H1 (cell line): ENCODE measurements at regions not wholly inside any gene's neighbourhood (a gene's known extent, or its start where the extent isn't known, plus 50 kb on each side); places are given as distances from the start of the nearest gene placed in this dataset.

Experiments
- BACH1 ChIP-seq: IDR thresholded peaks from 2 replicates; pipeline ENCODE4 v1.6.1; 2012; ENCODE audit warnings: low read length, improper control_type of control experiment
- BRCA1 ChIP-seq: IDR thresholded peaks from 2 replicates; pipeline ENCODE4 v1.6.1; 2012; ENCODE audit warnings: low read depth, low read length, improper control_type of control experiment
- CBX5 ChIP-seq: fragments of 300-800, 300-1000 bp; sonication (generic); IDR thresholded peaks from 2 replicates; pipeline ENCODE4 v1.7.1; 2016; ENCODE audit warnings: antibody characterized with exemption, low read length, low read depth
- EP300 ChIP-seq, 2 experiments: IDR thresholded peaks; 1 replicate in 1 of 2; 2 replicates in 1 of 2; pipeline ENCODE4 v1.6.1; 2011 to 2012; ENCODE audit warnings: low read depth in 2 of 2, low read length in 2 of 2, mild to moderate bottlenecking in 2 of 2, borderline replicate concordance in 1 of 2, inconsistent platforms in 1 of 2, moderate library complexity in 1 of 2
- EZH2 ChIP-seq: fragments of 200-600 bp; sonication (generic); IDR thresholded peaks from 2 replicates; pipeline ENCODE4 v1.7.1; 2012; ENCODE audit warnings: low read depth, mild to moderate bottlenecking, moderate library complexity, low read length, inconsistent platforms; ENCODE audit not compliant: severe bottlenecking
- FOSL1 ChIP-seq: IDR thresholded peaks from 2 replicates; pipeline ENCODE4 v1.6.1; 2011; ENCODE audit warnings: mild to moderate bottlenecking, low read depth, low read length, moderate library complexity; ENCODE audit not compliant: insufficient read depth
- HDAC2 ChIP-seq, 2 experiments: fragments of 300-600 bp in 1 of 2; sonication (generic) in 1 of 2; IDR thresholded peaks; 2 replicates each; pipeline ENCODE4 v1.6.1; 2011 to 2012; ENCODE audit warnings: low read depth in 2 of 2, low read length in 2 of 2, mild to moderate bottlenecking in 2 of 2, moderate library complexity in 2 of 2, borderline replicate concordance in 1 of 2, inconsistent platforms in 1 of 2
- JUND ChIP-seq: IDR thresholded peaks from 2 replicates; pipeline ENCODE4 v1.6.1; 2011; ENCODE audit warnings: mild to moderate bottlenecking, improper control_type of control experiment, low read length
- KDM4A ChIP-seq: IDR thresholded peaks from one replicate; pipeline ENCODE4 v1.7.1; 2012; ENCODE audit warnings: low read depth, mild to moderate bottlenecking, moderate library complexity, low read length, inconsistent platforms; ENCODE audit not compliant: severe bottlenecking
- NRF1 ChIP-seq: IDR thresholded peaks from 2 replicates; pipeline ENCODE4 v1.6.1; 2011; ENCODE audit warnings: mild to moderate bottlenecking, low read depth, low read length, improper control_type of control experiment
- RAD21 ChIP-seq, 2 experiments: IDR thresholded peaks in 1 of 2; conservative IDR thresholded peaks in 1 of 2; 2 replicates each; pipeline ENCODE4 v1.6.1; 2011; ENCODE audit warnings: low read depth in 2 of 2, low read length in 2 of 2, improper control_type of control experiment in 1 of 2, inconsistent platforms in 1 of 2, mild to moderate bottlenecking in 1 of 2, moderate library complexity in 1 of 2
- RNF2 ChIP-seq: fragments of 200-900, 300-1000 bp; sonication (generic); IDR thresholded peaks from 2 replicates; pipeline ENCODE4 v1.7.1; 2016; ENCODE audit warnings: borderline replicate concordance, low read depth, mild to moderate bottlenecking, antibody characterized with exemption, low read length; ENCODE audit not compliant: poor library complexity, severe bottlenecking; ENCODE audit errors: missing control alignments
- RXRA ChIP-seq: IDR thresholded peaks from 2 replicates; pipeline ENCODE4 v1.6.1; 2011; ENCODE audit warnings: low read depth, mild to moderate bottlenecking, low read length, moderate library complexity; ENCODE audit not compliant: insufficient read depth
- SAP30 ChIP-seq: fragments of 300-600 bp; sonication (generic); IDR thresholded peaks from 2 replicates; pipeline ENCODE4 v1.7.1; 2012; ENCODE audit warnings: low read length, moderate library complexity, mild to moderate bottlenecking, inconsistent platforms; ENCODE audit not compliant: insufficient read depth, insufficient replicate concordance
- SP1 ChIP-seq: IDR thresholded peaks from 2 replicates; pipeline ENCODE4 v1.6.1; 2011; ENCODE audit warnings: low read depth, low read length
- SP2 ChIP-seq: IDR thresholded peaks from 2 replicates; pipeline ENCODE4 v1.6.1; 2012; ENCODE audit warnings: mild to moderate bottlenecking, low read length, inconsistent platforms
- SP4 ChIP-seq: IDR thresholded peaks from 2 replicates; pipeline ENCODE4 v1.6.1; 2012; ENCODE audit warnings: low read length, inconsistent platforms
- SRF ChIP-seq: IDR thresholded peaks from 2 replicates; pipeline ENCODE4 v1.6.1; 2011; ENCODE audit warnings: mild to moderate bottlenecking, low read depth, low read length, moderate library complexity
- SUZ12 ChIP-seq: fragments of 200-600 bp; sonication (generic); IDR thresholded peaks from 2 replicates; pipeline ENCODE4 v1.6.1; 2012; ENCODE audit warnings: mild to moderate bottlenecking, inconsistent platforms, low read length, moderate library complexity, mixed read lengths
- TAF1 ChIP-seq: IDR thresholded peaks from 2 replicates; pipeline ENCODE4 v1.6.1; 2011; ENCODE audit warnings: mild to moderate bottlenecking, low read depth, low read length
- TF ChIP-seq, protein P1 (sequence below): IDR thresholded peaks from 2 replicates; pipeline ENCODE4 v1.6.1; 2012; ENCODE audit warnings: low read length, inconsistent platforms
- TF ChIP-seq, protein P2 (sequence below): IDR thresholded peaks from 2 replicates; pipeline ENCODE4 v1.6.1; 2012; ENCODE audit warnings: inconsistent platforms

DNA sequence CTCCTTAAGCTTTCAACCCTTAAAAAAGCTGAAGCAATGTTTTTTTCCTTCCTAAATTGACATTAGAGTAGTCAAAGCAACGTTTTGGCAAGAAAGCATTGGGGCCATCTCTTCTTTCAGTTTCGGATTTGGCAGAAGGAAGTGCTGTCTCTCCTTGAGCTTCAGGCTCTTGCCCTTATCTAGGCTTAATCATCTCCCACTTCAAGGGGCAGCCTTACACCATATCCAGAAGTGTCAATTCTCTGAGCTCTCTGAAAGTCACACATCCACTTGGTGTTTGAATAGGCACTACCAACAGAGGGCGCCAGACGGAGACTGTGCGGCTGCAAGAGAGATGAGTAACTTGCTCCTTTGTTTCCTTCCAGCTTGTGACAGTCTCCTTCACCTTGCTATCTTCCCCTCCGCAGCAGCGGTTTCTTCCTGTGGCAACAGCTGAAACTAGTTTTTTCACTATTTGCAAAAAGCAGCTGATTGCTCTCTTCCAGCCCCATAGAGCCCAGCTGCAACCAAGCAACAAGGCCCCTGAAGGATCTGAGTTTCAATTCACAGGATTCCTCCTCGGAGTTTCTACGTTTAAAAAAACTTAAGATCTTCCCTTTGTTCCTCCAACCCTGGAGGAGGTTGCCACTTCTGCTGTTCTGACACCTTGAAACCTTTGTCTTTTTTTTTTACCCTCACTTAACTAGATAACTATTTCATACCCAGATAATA is 147.0 kb upstream of the SLCO3A1 start (continued):
- TF ChIP-seq JUND (peak; percentile 42), RXRA (no peak), BRCA1 (no peak), RAD21 (IDR thresholded peaks at IDR 0.05 in 1 of 2, conservative IDR thresholded peaks at IDR 0.05 in 1 of 2; ENCODE audit: low read depth in 2 of 2, low read length in 2 of 2) (peak; percentile 78 to 86), NRF1 (no peak), TAF1 (no peak), EZH2 (no peak), KDM4A (no peak), SRF (no peak), BACH1 (no peak), SP1 (no peak), SUZ12 (no peak), EP300 (IDR thresholded peaks at IDR 0.05; ENCODE audit: borderline replicate concordance in 1 of 2, low read depth in 2 of 2, low read length in 2 of 2) (no peak), SP2 (no peak), FOSL1 (no peak), CBX5 (no peak), HDAC2 (IDR thresholded peaks at IDR 0.05; ENCODE audit: borderline replicate concordance in 1 of 2, low read depth in 2 of 2, low read length in 2 of 2) (no peak), RNF2 (no peak), SAP30 (no peak), SP4 (no peak)
- TF ChIP-seq, protein P1, sequence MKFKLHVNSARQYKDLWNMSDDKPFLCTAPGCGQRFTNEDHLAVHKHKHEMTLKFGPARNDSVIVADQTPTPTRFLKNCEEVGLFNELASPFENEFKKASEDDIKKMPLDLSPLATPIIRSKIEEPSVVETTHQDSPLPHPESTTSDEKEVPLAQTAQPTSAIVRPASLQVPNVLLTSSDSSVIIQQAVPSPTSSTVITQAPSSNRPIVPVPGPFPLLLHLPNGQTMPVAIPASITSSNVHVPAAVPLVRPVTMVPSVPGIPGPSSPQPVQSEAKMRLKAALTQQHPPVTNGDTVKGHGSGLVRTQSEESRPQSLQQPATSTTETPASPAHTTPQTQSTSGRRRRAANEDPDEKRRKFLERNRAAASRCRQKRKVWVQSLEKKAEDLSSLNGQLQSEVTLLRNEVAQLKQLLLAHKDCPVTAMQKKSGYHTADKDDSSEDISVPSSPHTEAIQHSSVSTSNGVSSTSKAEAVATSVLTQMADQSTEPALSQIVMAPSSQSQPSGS, result no peak
- TF ChIP-seq, protein P2, sequence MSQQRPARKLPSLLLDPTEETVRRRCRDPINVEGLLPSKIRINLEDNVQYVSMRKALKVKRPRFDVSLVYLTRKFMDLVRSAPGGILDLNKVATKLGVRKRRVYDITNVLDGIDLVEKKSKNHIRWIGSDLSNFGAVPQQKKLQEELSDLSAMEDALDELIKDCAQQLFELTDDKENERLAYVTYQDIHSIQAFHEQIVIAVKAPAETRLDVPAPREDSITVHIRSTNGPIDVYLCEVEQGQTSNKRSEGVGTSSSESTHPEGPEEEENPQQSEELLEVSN, result no peak
